ENCODE measurements at regions not wholly inside any gene's neighbourhood (a gene's known extent, or its start where the extent isn't known, plus 50 kb on each side); places are given as distances from the start of the nearest gene placed in this dataset.
"Not testable (repeated sequence)": the region's sequence is repeated elsewhere in the genome, so short reads cannot be mapped to it uniquely, and the experiment has no call there.

DNA sequence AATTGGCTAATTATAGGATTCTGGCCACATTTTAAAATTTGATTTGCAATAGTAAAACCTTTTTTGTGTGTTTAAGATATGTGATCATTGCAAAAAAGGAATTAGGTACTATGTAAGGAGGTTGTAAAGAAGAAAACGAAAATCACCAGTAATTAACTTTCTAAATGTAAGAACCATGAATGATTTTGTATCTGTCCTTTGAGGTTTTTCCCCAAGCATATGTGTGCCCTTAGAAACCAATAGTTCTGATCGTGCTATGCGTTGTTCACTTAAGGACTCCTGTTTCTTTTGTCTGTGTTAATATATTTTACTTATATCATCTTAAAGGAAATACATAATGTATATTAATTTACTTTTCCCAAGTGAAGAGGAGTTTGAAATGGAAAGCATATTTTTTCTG lies 410.2 kb downstream of the PSAT1 start:
- Mint-ChIP-seq H3K4me1 (no peaks in the 10 kb centered on the region), H3K36me3 (ENCODE audit: low read depth) (no peaks in the 10 kb centered on the region), H3K4me3 (no peak overlapping the region), H3K27ac (ENCODE audit: unreplicated experiment) (no peak overlapping the region), H3K27me3 (ENCODE audit: low read depth) (no peaks in the 10 kb centered on the region), H3K9me3 (peaks cover 4% of the 10 kb centered on the region)
- TF ChIP-seq, protein P1, sequence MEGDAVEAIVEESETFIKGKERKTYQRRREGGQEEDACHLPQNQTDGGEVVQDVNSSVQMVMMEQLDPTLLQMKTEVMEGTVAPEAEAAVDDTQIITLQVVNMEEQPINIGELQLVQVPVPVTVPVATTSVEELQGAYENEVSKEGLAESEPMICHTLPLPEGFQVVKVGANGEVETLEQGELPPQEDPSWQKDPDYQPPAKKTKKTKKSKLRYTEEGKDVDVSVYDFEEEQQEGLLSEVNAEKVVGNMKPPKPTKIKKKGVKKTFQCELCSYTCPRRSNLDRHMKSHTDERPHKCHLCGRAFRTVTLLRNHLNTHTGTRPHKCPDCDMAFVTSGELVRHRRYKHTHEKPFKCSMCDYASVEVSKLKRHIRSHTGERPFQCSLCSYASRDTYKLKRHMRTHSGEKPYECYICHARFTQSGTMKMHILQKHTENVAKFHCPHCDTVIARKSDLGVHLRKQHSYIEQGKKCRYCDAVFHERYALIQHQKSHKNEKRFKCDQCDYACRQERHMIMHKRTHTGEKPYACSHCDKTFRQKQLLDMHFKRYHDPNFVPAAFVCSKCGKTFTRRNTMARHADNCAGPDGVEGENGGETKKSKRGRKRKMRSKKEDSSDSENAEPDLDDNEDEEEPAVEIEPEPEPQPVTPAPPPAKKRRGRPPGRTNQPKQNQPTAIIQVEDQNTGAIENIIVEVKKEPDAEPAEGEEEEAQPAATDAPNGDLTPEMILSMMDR (conservative IDR thresholded peaks at IDR 0.05) = no peak
- DNase-seq (ENCODE audit: low read depth, low spot score) = no peak

DNA sequence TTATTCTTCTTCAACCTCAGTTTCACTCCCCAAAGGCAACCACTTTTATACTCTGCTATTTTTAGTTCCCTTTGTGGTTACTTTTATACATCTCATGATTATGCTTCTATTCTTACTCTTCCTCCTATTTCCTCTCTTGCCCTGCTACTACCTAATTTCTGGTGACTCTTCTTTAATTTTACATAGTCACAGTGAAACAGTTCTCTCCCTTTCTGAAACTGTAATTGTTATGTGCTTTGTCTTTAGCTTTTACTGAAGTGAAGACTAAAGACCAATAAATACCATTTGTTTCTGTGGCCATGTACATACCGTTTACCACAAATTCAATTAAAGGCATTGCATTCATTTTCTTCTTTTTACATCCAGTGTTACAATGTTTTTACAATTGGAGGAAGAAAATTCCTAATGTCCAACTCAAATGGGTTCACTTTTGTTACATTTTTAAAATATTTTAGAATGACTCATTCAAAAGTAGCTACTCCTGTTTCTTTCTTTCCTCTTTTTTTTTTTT lies 410.6 kb downstream of the PSAT1 start:
- Mint-ChIP-seq H3K27ac (ENCODE audit: unreplicated experiment) (no peak overlapping the region), H3K36me3 (ENCODE audit: low read depth) (no peaks in the 10 kb centered on the region)
- TF ChIP-seq, protein P1 (conservative IDR thresholded peaks at IDR 0.05) = no peak

DNA sequence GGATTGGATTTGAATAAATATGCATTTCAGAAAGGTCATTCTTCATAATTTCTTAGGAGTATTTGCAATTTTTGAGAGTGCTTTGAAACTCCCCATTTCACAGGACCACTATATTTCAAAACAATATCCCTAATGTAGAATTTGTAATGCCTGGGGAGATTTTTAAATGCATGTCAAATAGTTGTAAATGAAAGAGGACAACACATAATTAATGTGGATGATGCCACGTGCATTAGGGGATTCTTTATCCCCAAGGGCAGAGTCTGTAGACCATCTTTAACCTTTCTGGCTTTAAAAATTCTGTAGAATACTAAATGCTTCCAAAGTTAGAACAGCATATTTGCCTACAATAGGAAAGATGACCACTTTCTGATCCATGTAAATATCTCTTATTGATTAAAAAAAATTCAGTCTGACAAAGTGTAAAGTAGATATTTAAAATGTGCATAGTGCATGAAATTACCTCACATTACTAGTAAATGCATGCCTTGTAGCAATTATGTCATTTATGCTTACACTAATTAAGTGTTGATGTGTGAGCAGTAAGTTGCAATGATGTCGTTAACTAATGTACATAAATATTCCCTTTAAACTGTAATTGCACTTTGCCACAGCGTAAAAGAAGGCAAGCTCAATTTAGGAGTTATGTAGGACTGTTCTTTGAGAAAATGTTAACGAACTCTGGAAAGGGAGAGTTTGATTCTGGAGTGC lies 416.1 kb downstream of the PSAT1 start:
- TF ChIP-seq, protein P1 (conservative IDR thresholded peaks at IDR 0.05) = no peak
- H3K4me3 Mint-ChIP-seq = no peak overlapping the region
- H3K4me1 Mint-ChIP-seq = peaks cover 7% of the 10 kb centered on the region
- no peak for DNase-seq (ENCODE audit: low read depth, low spot score)
- no peaks in the 10 kb centered on the region for H3K27me3 Mint-ChIP-seq (ENCODE audit: low read depth)
- no peaks in the 10 kb centered on the region for H3K36me3 Mint-ChIP-seq (ENCODE audit: low read depth)
- peaks cover 4% of the 10 kb centered on the region for H3K9me3 Mint-ChIP-seq
- H3K27ac Mint-ChIP-seq (ENCODE audit: unreplicated experiment) = no peak overlapping the region

More for the DNA sequence above, 410.6 kb downstream of the PSAT1 start:
- DNase-seq (ENCODE audit: low read depth, low spot score) = no peak
- H3K9me3 Mint-ChIP-seq = peaks cover 4% of the 10 kb centered on the region
- H3K4me3 Mint-ChIP-seq = no peak overlapping the region
- no peaks in the 10 kb centered on the region for H3K4me1 Mint-ChIP-seq
- no peaks in the 10 kb centered on the region for H3K27me3 Mint-ChIP-seq (ENCODE audit: low read depth)

DNA sequence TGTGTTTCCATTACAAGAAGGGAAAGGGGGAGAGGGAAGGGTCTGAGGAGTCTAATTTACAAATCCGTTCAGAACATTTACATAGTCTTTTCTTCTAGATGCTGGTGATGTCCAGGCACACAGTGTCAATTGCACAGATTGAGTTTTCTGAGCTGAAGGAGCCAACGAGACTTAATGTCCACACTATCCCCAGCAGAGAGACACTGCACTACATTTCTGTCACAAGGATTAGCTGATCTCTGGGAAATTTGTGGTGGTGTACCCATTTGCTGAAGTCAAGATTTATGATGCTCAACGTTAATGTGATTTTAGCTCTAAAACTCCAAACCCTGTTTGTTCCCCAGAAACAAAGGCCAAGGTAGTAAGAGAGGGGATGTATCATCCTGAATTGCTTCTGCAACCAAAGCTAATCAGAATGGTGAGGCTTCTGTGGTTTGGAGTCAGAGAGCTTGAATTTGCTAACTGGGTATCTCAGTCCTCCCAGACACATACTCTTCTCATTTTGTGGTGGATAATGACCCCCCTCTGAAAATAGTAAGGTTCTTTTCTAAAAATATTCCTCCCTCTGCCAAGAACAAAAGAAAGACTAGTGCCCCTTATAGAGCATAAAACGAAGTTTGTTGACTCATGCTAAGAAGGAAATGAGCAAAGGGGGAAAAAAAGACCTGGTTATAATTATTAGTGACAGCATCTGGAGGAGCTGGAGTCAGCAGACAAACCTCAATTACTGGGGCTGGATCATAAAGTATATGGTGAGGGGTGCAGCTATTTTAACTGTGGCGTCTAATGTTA lies 416.9 kb downstream of the PSAT1 start:
- Mint-ChIP-seq H3K36me3 (ENCODE audit: low read depth) (no peaks in the 10 kb centered on the region), H3K4me1 (peaks cover 7% of the 10 kb centered on the region), H3K27me3 (ENCODE audit: low read depth) (no peaks in the 10 kb centered on the region), H3K4me3 (no peak overlapping the region), H3K9me3 (peaks cover 6% of the 10 kb centered on the region), H3K27ac (ENCODE audit: unreplicated experiment) (no peak overlapping the region)
- TF ChIP-seq, protein P1 (conservative IDR thresholded peaks at IDR 0.05) = no peak
- no peak for DNase-seq (ENCODE audit: low read depth, low spot score)

DNA sequence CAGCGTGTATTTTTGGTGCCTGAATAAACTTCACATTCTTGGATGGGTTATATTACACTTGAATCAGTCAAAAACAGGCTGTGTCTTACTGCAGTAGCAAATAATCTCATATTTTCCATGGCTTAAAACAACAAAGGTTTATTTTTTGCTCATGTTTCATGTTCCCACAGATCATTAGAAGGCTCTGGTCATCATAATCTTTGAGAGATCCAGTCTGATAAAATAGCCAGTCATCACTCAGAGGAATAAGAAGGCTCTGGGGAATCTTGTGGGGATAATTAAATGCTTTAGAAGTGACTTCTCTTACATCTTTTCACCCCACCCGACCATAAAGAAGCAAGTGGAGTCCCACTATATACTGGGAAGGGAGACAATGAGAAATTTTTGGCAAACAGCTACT lies 417.7 kb downstream of the PSAT1 start:
- DNase-seq (ENCODE audit: low read depth, low spot score) = no peak
- TF ChIP-seq, protein P1 (conservative IDR thresholded peaks at IDR 0.05) = no peak
- H3K4me3 Mint-ChIP-seq = no peak overlapping the region
- H3K4me1 Mint-ChIP-seq = peaks cover 7% of the 10 kb centered on the region
- H3K27me3 Mint-ChIP-seq (ENCODE audit: low read depth) = no peaks in the 10 kb centered on the region
- H3K9me3 Mint-ChIP-seq = peaks cover 6% of the 10 kb centered on the region
- no peaks in the 10 kb centered on the region for H3K36me3 Mint-ChIP-seq (ENCODE audit: low read depth)
- no peak overlapping the region for H3K27ac Mint-ChIP-seq (ENCODE audit: unreplicated experiment)

DNA sequence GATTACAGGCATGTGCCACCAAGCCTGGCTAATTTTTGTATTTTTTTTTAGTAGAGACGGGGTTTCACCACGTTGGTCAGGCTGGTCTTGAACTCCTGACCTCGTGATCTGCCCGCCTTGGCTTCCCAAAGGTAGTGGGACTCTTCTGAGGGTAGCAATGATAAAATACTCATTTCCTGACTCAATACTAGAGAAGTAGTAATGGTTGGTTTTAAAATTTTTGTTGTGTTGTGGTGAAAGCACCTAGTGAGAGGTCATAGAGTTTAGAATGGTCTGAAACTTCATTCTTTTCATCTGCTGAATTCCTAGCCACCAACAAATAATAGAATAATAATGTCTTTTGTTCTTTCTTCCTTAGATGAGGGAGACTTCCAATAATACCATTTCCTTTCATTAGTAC lies 422.1 kb downstream of the PSAT1 start:
- not testable (repeated sequence) for H3K36me3 Mint-ChIP-seq (ENCODE audit: low read depth); DNase-seq (ENCODE audit: low read depth, low spot score); H3K4me3 Mint-ChIP-seq; H3K9me3 Mint-ChIP-seq; H3K27me3 Mint-ChIP-seq (ENCODE audit: low read depth); H3K27ac Mint-ChIP-seq (ENCODE audit: unreplicated experiment); H3K4me1 Mint-ChIP-seq

All from neural crest cell (in vitro differentiated cells).